Fibroblast of skin of back (primary cell): ENCODE measurements at regions not wholly inside any gene's neighbourhood (a gene's known extent, or its start where the extent isn't known, plus 50 kb on each side); places are given as distances from the start of the nearest gene placed in this dataset.
A peak's percentile ranks its signal among the peaks of the same experiment; 100 is the strongest.

Experiments
- DNase-seq: peaks from one replicate; pipeline ENCODE4 v3.0.0-alpha.2; 2013

- no peak for DNase-seq
Observed at GRCh38 chr15:81987628-81988027, 58.2 kb downstream of the MEX3B start.

GRCh38 chr15:81983497-81983896 is 62.3 kb downstream of the MEX3B start:
- DNase-seq, result no peak

- no peak for DNase-seq
Observed at GRCh38 chr15:81982808-81983207, 63.0 kb downstream of the MEX3B start.

GRCh38 chr15:81981908-81982307 is 63.9 kb downstream of the MEX3B start:
- DNase-seq, result no peak

GRCh38 chr15:81977464-81977863 is 68.4 kb downstream of the MEX3B start:
- no peak for DNase-seq

GRCh38 chr15:81968691-81969090 is 77.1 kb downstream of the MEX3B start:
- no peak for DNase-seq

- no peak for DNase-seq
Observed at GRCh38 chr15:81966631-81967030, 79.2 kb downstream of the MEX3B start.

- no peak for DNase-seq
Observed at GRCh38 chr15:81962482-81962881, 83.3 kb downstream of the MEX3B start.

GRCh38 chr15:81959196-81959595 is 86.6 kb downstream of the MEX3B start:
- no peak for DNase-seq

- no peak for DNase-seq
Observed at GRCh38 chr15:81957698-81958097, 88.1 kb downstream of the MEX3B start.

GRCh38 chr15:81955382-81956062 is 90.3 kb downstream of the MEX3B start:
- peak; percentile 75 for DNase-seq

GRCh38 chr15:81954158-81954783 is 91.5 kb downstream of the MEX3B start:
- DNase-seq, result no peak

- peak; percentile 80 for DNase-seq
Observed at GRCh38 chr15:81950841-81951414, 94.9 kb downstream of the MEX3B start.

GRCh38 chr15:81948751-81949150 is 97.1 kb downstream of the MEX3B start:
- DNase-seq, result peak; percentile 37

GRCh38 chr15:81948222-81948621 is 97.6 kb downstream of the MEX3B start:
- no peak for DNase-seq

- peak; percentile 95 for DNase-seq
Observed at GRCh38 chr15:81947548-81947947, 98.3 kb downstream of the MEX3B start.

- DNase-seq, result no peak
Observed at GRCh38 chr15:81945014-81945615, 100.7 kb downstream of the MEX3B start.

GRCh38 chr15:81942655-81943195 is 103.1 kb downstream of the MEX3B start:
- DNase-seq, result no peak

GRCh38 chr15:81942157-81942556 is 103.7 kb downstream of the MEX3B start:
- DNase-seq, result no peak

GRCh38 chr15:81941479-81941878 is 104.3 kb downstream of the MEX3B start:
- DNase-seq, result peak; percentile 15

GRCh38 chr15:81940467-81941451 is 105.1 kb downstream of the MEX3B start:
- DNase-seq, result peak; percentile 96
